Left kidney (tissue), 1 donor: ENCODE measurements at regions not wholly inside any gene's neighbourhood (a gene's known extent, or its start where the extent isn't known, plus 50 kb on each side); places are given as distances from the start of the nearest gene placed in this dataset.

Source experiments
- DNase-seq: peaks from one replicate; pipeline ENCODE4 v3.0.0-alpha.2; 2013

DNA sequence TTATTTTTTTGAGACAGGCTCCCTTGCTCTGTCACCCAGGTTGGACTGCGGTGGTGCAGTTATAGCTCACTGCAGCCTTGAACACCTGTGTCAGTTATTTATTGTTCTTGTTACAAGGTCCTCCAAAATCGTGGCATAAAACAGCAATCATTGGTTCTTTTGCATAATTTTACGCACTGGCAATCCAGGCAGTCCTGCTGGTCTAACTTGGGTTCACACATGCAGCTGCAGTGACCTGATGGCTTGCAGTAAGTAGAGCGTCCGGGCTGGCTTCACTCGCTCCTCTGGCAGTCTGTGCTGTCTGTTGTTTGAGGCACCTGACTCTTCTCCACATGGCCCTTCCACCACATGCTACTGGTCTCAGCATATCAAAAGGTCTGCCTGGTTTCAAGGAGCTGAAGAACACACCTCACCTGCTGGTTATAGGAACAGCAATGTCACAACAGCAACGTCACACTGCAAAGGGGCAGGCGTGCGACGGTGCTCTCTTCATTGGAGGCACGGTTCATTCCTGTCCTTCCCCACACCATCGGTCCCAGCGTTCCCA, 894.6 kb downstream of the TRIML1 start:
- no peak for DNase-seq

DNA sequence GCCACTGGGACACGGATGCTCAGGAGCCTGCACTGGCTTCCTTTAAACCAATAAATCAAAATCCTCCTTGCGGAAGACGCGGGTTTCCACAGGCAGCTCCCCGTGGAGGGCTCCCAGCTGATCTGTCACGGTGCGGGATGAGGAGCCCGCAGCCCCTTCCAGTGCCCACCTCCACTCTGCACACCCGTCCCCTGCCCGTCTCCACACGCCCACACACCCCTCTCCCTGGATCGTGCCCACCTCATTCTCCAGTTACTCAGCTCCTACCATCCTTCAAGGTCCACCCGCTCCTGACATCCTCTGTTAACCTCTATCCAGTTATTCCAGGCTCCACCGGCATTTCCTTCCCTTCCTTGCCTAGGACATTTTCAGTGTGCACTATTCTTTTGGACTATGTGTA, 895.9 kb downstream of the TRIML1 start:
- no peak for DNase-seq

DNA sequence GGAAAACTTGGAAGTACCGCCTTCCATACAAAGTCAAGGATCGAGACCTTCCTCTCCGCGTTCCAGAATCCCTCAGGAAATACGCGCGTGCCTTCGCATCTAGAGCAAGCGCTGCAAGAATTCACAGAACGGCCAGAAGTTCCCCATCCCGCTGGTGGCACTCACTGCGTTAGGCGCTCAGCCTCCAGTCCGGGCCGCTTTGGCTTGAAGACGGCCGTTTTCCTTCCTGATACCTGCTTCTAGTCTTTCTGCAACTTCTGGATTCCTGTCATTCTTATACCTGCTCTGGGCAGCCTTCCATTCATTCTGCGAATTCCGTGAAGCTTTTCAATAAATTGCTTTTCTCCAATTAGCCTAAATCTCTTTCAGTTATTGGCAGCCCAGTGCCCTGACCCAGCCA, 896.4 kb downstream of the TRIML1 start:
- DNase-seq = no peak

DNA sequence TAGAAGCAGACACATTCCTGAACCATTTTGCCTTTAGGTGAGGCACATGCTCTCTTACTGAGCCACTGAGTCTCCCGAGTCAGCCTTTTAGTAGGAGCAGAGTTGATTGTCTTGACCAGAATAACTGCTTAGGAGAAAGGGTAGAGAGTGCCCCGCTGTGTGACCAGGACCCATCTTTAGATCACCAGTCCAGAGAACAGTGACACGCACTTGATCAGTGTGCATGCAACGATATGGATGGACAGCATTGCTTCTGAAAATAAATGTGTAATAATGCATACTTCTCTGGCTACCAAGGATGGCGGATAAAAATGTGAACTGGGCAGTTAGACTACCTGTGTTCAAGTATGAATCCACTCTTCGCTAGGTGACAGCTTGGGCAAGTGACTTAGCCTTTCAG, 897.7 kb downstream of the TRIML1 start:
- no peak for DNase-seq

DNA sequence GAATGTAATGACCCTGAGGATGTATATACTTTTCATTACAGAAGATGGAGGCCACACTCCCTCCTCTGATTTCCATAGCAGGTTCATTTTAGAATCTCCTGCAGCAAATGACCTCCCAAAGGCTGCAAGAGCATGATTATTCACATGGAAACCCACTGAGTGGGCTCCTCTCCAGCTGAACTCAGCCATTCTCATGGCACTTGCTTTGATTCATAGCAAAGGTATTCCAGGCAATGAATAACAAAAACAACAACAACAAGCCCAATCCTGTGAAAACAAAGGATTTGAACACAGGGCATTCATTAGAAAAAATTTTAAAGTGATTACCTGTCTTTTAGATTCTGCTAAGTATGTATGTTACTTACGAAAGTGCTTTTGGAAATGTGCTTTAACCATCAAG, 894.0 kb upstream of the FRG1 start:
- DNase-seq = no peak

DNA sequence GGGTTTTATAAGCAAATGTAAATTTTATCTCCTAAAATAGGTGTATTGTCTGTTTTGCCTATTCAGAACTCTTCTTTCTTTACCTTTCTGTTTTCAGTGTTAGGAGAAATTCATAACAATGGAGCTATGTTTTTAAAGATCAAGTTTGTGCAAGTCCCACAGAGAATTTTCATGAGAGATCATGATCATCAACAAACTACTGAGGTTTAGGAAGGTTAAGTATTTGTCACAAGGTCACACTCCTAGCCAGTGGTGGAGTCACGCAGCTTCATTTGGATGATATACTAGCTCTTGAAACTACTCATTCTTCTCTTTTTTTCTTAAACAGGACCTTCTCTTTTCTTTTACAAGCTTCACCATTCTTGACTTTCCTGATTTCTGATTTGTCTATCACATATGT, 892.6 kb upstream of the FRG1 start:
- DNase-seq = no peak

DNA sequence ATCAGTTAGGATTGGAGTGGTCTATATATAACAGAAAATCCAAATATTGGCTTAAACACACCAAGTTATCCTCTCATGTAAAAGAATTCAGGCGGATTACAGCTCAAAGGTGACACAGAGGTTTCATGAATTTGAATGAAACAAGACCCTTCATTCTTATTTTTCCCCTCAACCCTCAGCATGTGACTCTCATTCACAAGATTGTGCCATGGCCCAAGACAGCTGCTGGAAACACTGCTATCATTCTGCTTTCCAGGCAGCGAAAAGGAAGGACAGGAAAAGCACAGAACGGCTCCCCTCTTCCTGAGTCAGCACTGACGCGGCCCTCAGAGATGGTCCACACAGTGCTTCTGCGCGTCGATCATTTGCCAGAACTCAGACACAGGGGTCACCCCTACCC, 891.0 kb upstream of the FRG1 start:
- DNase-seq = no peak

DNA sequence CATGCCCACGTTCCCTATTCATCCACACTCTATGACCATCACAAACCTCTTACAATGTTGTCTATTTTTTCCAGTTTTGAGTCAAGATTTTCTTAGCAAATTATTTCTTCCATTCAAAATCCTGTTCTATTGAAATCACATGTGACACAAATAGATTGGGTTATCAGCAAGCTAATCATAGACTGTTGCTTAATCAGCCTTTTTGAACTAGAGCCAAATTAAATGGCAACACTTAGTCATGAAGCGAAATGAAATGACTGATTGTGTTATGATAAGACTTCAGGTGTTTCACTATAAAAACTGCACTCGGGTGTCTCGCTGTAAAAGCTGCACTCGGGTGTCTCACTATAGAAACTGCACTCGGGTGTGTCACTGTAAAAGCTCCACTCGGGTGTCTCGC, 890.0 kb upstream of the FRG1 start:
- no peak for DNase-seq

DNA sequence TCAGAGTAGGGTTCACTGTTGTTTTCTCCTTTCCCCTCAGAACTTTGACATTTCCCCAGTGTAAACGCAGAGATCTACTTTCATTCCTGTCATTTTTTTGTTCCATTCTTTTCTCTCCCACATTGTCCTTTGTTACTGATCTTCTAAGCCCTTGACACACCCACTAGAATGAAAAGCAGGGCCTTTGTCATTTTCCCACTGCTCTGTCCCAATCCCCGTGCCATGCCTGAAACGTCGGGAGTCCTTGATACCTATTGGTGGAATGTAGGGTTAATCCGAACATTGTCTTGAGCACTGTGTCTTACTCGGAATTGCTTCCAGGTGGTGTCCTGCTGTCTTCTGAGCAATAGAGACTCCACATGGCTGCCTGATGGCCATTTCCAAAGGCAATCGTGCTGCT, 887.1 kb upstream of the FRG1 start:
- no peak for DNase-seq

DNA sequence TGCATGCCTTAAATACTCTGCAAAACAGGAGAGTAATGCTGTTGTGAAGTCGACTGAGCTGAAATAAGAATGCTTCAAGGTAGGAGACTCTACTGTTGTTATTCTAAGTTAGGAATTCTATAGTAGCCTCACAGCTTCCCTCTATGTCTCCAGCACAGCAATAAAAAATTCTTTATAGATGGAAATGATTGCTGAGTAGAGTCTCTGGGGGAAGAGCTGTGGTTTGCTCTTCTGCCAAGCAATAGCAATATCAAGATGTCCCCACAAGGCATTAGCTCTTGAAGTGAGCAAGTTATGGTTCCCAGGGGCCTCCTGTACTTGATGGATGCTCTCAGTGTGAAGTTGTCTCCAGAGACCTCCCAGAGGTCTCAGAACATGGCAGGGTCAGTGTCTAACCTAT, 880.6 kb upstream of the FRG1 start:
- DNase-seq = no peak

DNA sequence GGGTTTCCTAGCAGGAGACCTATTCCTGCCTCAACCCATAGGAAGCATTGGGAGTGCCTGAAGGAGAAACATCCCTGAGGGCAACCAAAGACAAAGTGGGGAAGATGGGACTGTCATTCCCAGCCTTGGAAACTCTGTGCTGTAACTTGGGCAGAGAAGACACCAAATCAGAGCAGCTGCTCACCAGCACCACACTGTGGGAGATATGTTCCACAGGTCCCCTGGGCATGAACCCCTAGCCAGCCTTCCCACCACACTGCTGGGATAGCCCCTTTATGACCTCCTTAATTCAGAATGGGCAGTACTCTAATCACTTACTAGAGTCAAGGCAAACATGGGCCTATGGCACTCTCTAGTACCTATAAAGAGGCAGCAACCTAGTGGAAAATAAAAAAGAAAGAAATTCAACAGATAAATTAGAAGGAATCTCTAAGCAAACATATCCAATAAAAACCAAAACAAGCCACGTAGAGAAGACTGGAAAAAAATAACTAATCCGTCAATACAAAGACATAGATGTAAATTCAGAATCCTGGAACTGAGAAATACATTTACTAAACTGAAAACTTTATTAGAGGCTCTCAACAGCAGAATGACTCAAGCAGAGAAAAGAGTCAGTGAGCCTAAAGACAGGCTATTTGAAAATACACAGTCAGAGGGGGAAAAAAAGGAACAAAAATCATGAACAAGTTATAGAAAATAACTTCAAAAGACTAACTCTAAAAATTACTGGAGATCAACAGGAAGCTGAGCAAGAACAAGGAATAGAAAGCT, 878.4 kb upstream of the FRG1 start:
- no peak for DNase-seq

DNA sequence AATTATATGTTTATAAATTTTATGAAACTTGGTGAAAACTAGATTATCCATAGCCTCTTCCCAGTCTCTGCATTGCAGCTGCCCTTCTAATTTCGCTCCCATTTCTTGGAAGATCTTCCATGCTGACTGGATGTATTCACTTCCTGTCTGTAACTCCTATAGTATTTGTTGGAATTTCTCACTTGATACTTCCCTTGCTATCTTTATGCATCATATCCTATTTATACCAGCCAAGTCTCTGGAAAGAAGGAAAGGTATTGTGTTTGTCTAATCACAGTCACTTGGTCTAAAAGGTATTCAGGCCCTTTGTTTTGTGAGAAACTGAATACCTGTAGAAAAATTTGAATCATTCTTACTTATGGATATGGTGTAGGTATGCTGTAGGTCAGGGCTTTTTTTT, 870.9 kb upstream of the FRG1 start:
- DNase-seq = no peak

DNA sequence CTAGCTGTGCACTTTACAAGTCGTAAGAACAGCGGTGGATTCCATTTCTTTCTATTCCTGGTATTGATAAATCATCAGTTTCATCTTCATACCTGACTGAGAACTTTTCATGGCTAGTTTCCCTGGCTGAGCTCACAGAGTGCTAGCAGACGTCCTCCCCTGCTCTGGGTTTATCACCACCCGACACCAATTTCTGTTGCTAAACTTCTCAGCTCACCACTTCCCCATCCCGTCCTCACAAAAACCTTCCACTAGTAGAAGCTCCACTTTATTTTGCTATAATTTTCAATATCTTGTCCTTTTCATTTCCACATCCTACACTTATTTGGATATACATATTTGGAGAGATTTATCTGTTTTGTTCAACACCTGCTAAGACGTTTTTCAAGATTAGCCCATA, 869.4 kb upstream of the FRG1 start:
- no peak for DNase-seq

DNA sequence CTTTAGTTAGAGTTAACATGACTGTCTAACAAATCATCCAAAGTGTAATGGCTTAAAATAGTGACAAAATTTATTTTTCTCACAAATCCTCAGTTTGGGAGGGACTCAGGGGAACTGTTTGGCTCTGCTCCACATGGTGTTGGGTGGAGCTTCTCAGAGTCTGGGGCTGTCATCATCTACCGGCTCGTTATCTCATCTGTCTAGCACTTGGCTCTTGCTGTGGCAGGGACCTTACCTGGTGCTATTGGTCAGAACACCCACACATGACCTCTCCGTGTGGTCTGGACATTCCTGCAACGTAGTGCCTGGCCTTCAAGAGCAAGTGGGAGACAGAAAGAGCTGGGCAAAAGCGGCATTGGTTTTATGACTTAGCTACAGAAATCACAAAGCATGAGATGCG, 866.9 kb upstream of the FRG1 start:
- no peak for DNase-seq

DNA sequence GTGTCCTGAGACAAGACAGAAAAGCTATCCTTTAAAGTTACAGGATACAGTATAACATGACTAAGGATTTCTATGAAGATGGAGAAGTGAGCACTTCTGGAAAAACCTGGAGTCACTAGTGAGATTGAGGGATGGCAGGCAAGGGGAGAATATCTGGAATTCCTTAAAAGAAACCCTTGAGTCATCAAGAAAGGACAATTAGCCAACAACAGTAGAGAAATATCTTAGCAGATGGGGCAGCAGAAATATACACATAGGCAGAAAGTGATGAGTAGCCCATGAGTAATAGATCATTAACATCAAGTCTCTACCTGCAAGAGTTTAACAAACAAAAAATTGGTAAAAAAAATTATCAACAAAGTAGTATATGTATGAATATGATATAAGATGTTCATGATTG, 858.8 kb upstream of the FRG1 start:
- DNase-seq = no peak

DNA sequence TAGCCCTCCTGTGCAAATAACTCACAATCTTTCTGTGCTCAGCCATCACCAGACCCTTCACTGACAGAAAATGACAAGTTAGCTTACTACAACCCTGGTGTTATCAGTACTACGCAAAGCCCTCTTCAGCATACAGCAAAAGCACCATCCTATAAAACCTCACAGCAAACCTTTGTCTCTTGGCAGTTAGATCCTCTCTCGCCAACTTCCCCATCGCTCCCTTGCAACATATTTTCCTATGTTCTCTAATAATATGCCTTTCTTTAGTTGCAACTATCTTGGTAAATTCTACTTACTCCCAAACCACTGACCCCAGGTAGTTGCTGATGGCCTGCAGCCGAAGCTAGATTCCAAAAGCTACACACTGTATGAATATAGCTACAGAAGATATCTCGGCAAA, 856.9 kb upstream of the FRG1 start:
- no peak for DNase-seq

DNA sequence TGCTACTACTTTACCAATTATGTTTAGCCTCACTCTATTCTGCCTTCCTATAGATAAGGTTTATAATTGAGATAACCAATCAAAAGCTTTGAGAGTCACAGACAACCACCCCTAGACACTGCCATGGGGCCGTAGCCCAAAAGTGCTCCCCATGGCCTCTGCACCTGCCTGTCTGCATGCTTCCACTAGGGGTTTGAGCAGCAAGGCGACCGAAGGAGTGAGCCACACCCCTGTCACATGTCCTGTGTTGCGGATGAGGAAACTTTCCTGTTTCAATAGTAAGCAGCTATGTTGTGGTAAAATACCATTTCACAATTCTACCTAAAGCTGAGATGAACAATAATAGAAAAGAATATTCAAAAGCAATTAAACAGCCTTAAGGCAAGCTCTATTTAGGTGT, 856.0 kb upstream of the FRG1 start:
- no peak for DNase-seq

DNA sequence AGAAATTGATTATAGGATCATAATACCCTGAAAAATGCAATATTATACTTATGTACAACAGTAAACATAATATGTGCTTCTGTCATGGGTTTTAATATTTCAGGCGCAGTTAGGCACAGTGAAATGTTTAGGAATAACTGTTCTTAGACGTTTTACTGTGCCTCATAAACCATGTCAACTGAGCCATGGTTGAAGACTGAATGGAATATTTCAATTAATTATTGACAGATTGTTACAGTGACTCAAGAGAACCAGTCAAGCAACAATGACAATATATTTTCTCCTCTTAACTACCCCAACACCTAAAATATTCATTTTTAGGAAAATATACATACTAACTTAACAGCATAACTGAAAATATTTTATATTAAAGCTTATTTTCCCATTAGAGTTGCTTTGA, 852.7 kb upstream of the FRG1 start:
- DNase-seq = peak; percentile 10

DNA sequence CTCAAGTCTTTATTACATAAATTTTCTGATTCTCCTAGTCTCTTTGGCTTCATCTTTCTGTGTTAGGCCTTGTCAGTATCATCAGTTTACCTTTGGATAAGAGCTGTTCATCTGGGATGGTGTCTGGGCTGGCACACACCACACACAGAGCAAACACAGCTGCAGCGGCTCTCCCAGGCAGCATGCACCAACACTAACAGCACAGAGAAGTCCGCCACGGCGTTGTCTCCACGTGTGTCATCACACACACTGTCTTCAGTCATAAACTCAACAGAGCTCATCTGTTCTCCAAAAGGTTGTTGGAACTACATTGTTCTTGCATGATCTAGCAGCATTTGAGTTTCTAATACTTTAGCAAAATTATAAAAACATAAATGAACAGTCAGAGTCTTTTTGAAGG, 851.9 kb upstream of the FRG1 start:
- no peak for DNase-seq

DNA sequence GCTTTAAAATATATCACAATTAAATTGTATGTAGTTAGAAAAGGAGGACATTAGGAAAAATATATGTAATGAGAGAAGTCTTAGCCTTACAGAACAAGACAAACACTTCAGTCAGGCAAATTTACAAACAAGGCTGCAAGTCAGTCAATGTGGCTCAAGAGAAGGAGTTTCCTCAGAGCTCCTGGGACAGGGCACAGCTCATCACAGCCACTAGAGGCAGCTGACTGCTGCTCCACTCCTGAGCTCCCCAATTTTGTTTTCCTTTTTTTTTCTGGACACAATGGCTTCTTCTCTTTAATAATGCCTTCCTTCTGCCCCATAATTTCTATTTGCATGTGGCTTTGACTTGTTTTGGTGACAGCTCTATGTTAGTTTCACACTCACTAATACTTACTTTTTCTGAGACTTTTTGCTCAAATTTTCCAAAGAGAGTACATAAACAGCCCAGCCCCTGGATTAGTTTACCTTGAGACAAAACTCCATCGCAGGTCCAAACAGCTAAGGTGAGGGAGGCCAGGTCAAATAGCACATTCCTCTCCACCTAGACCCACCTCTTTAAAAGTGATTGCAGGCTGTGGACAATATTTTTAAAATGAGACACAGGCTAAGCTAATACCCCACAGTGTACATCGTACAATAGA, 850.4 kb upstream of the FRG1 start:
- DNase-seq = no peak

DNA sequence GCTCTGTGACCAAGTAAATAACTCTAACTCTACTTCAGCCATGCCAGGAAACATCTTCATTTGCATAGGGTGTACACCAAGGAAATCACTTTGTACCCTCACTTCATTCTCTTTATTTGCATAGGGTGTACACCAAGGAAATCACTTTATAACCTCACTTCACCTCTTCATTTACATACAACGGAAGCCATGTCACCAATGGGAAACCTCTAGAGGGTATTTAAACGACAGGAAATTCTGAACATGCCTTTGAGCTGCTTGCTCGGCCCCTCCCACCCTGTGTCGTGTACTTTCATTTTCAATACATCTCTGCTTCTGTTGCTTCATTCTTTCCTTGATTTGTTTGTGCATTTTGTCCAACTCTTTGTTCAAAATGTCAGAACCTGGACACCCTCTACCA, 848.1 kb upstream of the FRG1 start:
- DNase-seq = no peak

DNA sequence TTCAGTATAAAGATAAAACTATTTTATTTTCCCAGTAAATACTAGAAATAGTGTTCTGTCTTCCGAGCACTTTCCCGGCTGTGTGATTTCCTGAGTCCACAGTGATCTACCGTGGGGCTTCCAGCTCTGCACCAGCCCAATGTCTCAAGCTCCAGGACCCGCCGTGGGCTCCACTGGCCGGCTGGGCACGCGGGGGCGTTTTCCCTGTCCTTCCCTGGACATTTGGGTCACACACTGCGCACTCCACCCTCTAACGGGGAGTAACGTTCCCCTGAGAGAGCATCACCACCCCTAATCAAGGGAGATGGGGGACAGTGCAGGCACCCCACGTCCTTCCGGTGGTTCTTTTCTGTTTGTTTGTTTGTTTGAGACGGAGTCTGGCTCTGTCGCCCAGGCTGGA, 844.6 kb upstream of the FRG1 start:
- no peak for DNase-seq

DNA sequence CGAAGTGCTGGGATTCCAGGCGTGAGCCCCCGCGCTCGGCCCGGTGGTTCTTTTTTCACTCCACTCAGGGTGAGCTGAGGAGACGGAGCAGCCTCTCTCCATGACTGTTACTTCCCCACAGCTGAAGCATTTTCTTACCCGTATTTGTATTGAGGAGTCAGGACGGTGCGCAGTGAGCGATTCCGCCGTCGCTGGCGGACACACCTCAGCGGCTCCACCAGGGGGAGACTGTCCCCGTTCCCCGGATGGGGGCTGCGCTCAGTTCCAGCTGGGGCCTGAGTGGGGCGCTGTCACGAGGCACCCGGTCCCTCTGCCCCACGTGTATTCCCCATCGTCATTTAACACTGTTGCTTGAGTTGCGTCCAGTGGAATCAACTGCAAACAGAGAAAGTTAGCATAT, 844.0 kb upstream of the FRG1 start:
- DNase-seq = no peak
